ENCODE measurements at regions not wholly inside any gene's neighbourhood (a gene's known extent, or its start where the extent isn't known, plus 50 kb on each side); places are given as distances from the start of the nearest gene placed in this dataset.

DNA sequence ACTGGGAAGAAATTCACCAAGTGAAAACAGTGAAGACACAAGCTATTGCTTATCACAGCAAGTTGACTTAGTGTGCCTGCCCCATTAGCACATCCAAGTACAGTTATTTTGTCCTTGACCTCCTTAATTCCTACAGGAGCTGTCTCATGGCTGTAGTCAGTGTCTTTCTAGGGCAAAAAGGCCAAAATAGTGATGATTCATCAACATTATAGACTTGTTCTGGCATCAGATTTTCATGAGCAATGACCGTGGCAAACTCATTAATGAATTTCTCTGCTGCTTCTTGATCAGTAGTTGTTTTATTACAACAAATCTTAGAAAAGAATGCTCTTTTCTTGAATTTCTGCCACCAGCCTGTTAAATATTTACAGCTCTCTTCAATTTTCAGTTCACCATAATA is 1169.3 kb upstream of the DDX18 start:
- H3K4me1 ChIP-seq (ENCODE audit: control insufficient read depth, insufficient read depth, low read length): no peaks in the 10 kb centered on the region
- H3K27me3 ChIP-seq (ENCODE audit: control insufficient read depth, insufficient read depth, low read length): no peaks in the 10 kb centered on the region
- no peak overlapping the region for H3K27ac ChIP-seq (ENCODE audit: low read depth, low read length)
- no peak overlapping the region for H3K4me3 ChIP-seq (ENCODE audit: low read depth, low read length)
- H3K9me3 ChIP-seq (ENCODE audit: control insufficient read depth, insufficient read depth, low read depth, low read length): no peaks in the 10 kb centered on the region
- H3K36me3 ChIP-seq (ENCODE audit: control insufficient read depth, insufficient read depth, low read length): no peaks in the 10 kb centered on the region
- no peak overlapping the region for H3K9ac ChIP-seq (ENCODE audit: low read length)

DNA sequence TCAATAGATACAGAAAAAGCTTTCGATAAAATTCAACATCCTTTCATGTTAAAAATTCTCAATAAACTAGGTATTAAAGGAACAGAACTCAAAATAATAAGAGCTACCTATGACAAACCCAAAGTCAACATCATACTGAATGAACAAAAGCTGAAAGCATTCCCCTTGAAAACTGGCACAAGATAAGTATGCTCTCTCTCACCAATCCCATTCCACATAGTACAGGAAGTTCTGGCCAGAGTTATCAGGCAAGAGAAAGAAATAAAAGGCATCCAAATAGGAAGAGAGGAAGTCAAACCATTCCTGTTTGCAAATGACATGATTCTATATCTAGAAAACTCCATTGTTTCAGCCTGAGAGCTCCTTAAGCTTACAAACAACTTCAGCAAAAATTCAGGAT is 1145.8 kb upstream of the DDX18 start:
- H3K36me3 ChIP-seq (ENCODE audit: control insufficient read depth, insufficient read depth, low read length): no peaks in the 10 kb centered on the region
- no peaks in the 10 kb centered on the region for H3K9me3 ChIP-seq (ENCODE audit: control insufficient read depth, insufficient read depth, low read depth, low read length)
- no peak overlapping the region for H3K9ac ChIP-seq (ENCODE audit: low read length)
- H3K27me3 ChIP-seq (ENCODE audit: control insufficient read depth, insufficient read depth, low read length): no peaks in the 10 kb centered on the region
- no peak overlapping the region for H3K27ac ChIP-seq (ENCODE audit: low read depth, low read length)
- H3K4me3 ChIP-seq (ENCODE audit: low read depth, low read length): no peak overlapping the region
- H3K4me1 ChIP-seq (ENCODE audit: control insufficient read depth, insufficient read depth, low read length): no peaks in the 10 kb centered on the region

DNA sequence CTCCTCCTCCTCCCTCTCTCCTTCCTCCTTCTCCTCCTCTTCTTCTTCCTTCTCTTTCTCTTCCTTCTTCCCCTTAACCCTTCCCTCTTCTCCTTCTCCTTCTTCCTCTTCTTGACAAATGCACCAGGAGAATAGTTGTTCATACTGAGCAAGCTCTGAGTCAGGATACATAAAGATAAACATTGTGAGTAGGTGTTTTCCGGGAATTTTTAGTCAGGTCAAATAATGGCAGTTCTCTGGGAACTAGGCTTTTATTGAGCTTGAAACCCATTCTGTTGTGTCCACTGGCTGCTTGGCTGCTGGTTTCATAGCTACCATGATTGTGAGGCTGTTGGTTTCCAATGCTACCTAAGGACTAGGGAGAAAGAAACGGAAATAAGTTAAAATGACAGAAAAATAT is 1144.7 kb upstream of the DDX18 start:
- Histone ChIP-seq H3K27ac (ENCODE audit: low read depth, low read length) (no peak overlapping the region), H3K9me3 (ENCODE audit: control insufficient read depth, insufficient read depth, low read depth, low read length) (no peaks in the 10 kb centered on the region), H3K4me1 (ENCODE audit: control insufficient read depth, insufficient read depth, low read length) (no peaks in the 10 kb centered on the region), H3K27me3 (ENCODE audit: control insufficient read depth, insufficient read depth, low read length) (no peaks in the 10 kb centered on the region), H3K9ac (ENCODE audit: low read length) (no peak overlapping the region), H3K4me3 (ENCODE audit: low read depth, low read length) (no peak overlapping the region), H3K36me3 (ENCODE audit: control insufficient read depth, insufficient read depth, low read length) (no peaks in the 10 kb centered on the region)

DNA sequence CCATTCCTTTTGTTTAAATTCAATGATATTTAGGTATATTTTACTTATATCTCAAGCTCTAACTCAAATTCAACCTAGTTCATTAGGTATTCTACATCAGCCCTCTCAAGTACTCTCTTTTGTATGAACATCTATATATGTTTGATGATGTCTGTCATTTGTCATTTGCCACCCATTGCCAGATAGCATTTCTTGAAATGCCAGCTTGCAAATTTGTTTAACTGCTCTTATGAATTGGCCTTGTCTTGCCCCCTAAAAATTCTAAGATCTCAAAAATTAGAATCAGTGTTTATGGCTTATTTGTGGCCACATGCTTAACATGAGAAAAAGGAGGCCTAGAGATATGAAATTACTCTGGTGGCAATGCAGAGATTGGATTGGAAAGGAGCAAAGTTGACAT is 1140.3 kb upstream of the DDX18 start:
- no peak overlapping the region for H3K9ac ChIP-seq (ENCODE audit: low read length)
- no peak overlapping the region for H3K4me3 ChIP-seq (ENCODE audit: low read depth, low read length)
- no peaks in the 10 kb centered on the region for H3K27me3 ChIP-seq (ENCODE audit: control insufficient read depth, insufficient read depth, low read length)
- no peaks in the 10 kb centered on the region for H3K4me1 ChIP-seq (ENCODE audit: control insufficient read depth, insufficient read depth, low read length)
- no peak overlapping the region for H3K27ac ChIP-seq (ENCODE audit: low read depth, low read length)
- H3K9me3 ChIP-seq (ENCODE audit: control insufficient read depth, insufficient read depth, low read depth, low read length): no peaks in the 10 kb centered on the region
- H3K36me3 ChIP-seq (ENCODE audit: control insufficient read depth, insufficient read depth, low read length): no peaks in the 10 kb centered on the region

DNA sequence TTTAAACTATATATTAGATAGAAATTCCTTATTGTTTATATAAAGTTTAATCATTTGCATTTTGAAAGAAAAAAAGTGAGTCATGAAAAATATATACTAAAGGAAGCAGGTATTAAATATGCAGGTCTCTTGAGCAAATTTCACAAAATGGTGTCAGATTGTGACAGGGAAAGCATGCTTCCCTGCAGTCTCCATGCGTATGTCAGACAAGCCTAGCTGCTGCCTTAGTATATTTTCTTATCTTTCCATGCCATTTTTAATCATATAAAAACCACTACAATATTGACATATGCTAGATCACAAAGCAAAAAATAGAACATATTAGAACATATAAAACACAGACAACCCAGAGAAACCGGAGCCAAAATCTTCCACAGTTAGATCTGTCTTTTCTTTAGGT is 1137.7 kb upstream of the DDX18 start:
- no peaks in the 10 kb centered on the region for H3K9me3 ChIP-seq (ENCODE audit: control insufficient read depth, insufficient read depth, low read depth, low read length)
- H3K27ac ChIP-seq (ENCODE audit: low read depth, low read length): no peak overlapping the region
- H3K36me3 ChIP-seq (ENCODE audit: control insufficient read depth, insufficient read depth, low read length): no peaks in the 10 kb centered on the region
- no peak overlapping the region for H3K9ac ChIP-seq (ENCODE audit: low read length)
- H3K4me1 ChIP-seq (ENCODE audit: control insufficient read depth, insufficient read depth, low read length): no peaks in the 10 kb centered on the region
- H3K4me3 ChIP-seq (ENCODE audit: low read depth, low read length): no peak overlapping the region
- no peaks in the 10 kb centered on the region for H3K27me3 ChIP-seq (ENCODE audit: control insufficient read depth, insufficient read depth, low read length)

DNA sequence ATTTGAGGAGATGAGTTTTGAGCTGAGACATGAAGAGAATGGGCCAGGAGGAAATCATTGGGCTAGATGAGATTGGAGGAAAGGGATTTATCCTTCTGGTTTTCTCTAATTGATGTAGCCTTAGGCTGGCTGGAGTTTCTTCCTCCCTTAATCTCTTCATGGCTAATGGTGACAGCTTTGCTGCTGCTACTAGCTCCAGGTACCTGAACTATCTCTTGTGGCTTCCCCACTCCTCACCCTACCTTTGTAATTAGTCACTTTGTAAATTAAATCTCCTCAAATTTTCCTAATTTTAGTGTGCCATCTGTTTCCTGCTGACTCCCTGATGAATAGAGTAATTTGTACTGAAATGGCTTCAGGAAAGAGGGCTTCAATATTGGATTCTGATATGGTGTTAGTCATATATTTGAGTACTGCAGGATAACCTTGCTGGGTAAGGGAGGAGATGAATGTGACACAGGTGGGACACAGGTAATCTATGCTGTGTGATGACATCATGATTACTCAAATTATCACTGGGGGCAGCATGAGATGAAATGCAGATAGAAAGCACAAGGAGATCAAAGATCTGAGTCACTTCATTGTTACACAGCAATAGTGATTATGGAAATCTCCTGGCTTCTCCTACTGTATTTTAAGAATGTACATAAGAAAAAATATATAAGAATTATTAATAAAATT is 1134.1 kb upstream of the DDX18 start:
- no peaks in the 10 kb centered on the region for H3K9me3 ChIP-seq (ENCODE audit: control insufficient read depth, insufficient read depth, low read depth, low read length)
- no peak overlapping the region for H3K9ac ChIP-seq (ENCODE audit: low read length)
- H3K27ac ChIP-seq (ENCODE audit: low read depth, low read length): no peak overlapping the region
- H3K4me3 ChIP-seq (ENCODE audit: low read depth, low read length): no peak overlapping the region
- no peaks in the 10 kb centered on the region for H3K27me3 ChIP-seq (ENCODE audit: control insufficient read depth, insufficient read depth, low read length)
- H3K36me3 ChIP-seq (ENCODE audit: control insufficient read depth, insufficient read depth, low read length): no peaks in the 10 kb centered on the region
- H3K4me1 ChIP-seq (ENCODE audit: control insufficient read depth, insufficient read depth, low read length): no peaks in the 10 kb centered on the region

DNA sequence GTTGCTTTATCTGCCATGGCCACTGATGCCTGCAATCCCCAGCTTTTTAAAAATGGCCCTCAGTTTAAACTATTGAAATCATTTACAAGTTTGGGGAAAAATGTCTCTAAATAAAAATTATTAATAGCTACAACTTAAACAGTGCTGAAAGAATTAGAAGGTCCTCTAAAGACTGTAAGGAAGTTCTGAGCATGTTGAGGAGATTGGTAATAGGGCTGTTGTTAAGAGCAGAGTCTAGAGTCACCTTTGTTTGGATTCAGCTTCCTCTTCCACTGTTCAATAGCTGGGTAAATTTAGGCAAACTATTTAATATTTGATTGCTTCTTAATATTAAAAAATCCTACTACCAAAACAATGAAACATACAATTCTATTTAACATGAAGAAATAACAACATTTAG is 1127.1 kb upstream of the DDX18 start:
- H3K9me3 ChIP-seq (ENCODE audit: control insufficient read depth, insufficient read depth, low read depth, low read length): 0 out of 2 replicates have a peak, but pooled peaks cover 2% of the 10 kb centered on the region
- H3K36me3 ChIP-seq (ENCODE audit: control insufficient read depth, insufficient read depth, low read length): no peaks in the 10 kb centered on the region
- H3K9ac ChIP-seq (ENCODE audit: low read length): no peak overlapping the region
- H3K27me3 ChIP-seq (ENCODE audit: control insufficient read depth, insufficient read depth, low read length): no peaks in the 10 kb centered on the region
- no peak overlapping the region for H3K4me3 ChIP-seq (ENCODE audit: low read depth, low read length)
- H3K27ac ChIP-seq (ENCODE audit: low read depth, low read length): no peak overlapping the region
- no peaks in the 10 kb centered on the region for H3K4me1 ChIP-seq (ENCODE audit: control insufficient read depth, insufficient read depth, low read length)

DNA sequence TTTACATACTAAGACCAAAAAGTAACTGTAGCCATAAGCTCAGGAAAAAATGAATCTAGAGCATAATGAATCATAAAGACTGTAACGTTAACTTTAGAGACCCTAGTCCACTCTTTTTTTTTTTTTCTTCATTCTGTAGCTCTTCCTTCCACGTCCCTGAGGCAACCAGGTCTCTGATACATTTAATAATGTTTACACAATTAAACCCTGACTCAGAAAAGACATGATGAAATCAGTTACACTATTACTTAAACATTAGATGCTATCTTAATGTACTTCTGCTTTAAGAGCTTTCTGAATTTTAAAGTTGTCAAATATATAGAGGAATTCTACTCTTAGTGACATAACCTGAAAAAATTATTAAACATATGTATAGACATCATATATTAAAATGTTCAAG is 1121.5 kb upstream of the DDX18 start:
- no peaks in the 10 kb centered on the region for H3K4me1 ChIP-seq (ENCODE audit: control insufficient read depth, insufficient read depth, low read length)
- H3K36me3 ChIP-seq (ENCODE audit: control insufficient read depth, insufficient read depth, low read length): no peaks in the 10 kb centered on the region
- H3K9ac ChIP-seq (ENCODE audit: low read length): no peak overlapping the region
- no peak overlapping the region for H3K4me3 ChIP-seq (ENCODE audit: low read depth, low read length)
- 0 out of 2 replicates have a peak, but pooled peaks cover 2% of the 10 kb centered on the region for H3K9me3 ChIP-seq (ENCODE audit: control insufficient read depth, insufficient read depth, low read depth, low read length)
- no peaks in the 10 kb centered on the region for H3K27me3 ChIP-seq (ENCODE audit: control insufficient read depth, insufficient read depth, low read length)
- H3K27ac ChIP-seq (ENCODE audit: low read depth, low read length): no peak overlapping the region

DNA sequence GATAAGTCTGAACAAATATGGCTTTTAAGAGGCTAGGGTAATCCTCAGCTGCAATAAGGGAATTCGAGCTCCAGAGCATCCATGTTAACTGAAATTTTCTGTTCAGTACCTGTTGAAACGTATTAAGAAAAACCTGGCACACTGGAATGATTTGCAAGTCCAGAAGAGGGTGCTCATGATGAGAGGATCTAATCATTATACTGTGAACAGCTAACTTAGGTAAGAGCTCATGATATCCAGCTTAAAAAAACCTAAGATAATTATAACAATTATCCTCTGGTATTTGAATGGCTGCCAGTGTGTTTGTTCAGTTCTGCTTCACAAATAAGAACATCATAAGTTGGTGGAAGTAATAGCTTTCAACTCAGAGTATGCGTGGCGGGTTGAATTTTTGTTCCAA is 1118.3 kb upstream of the DDX18 start:
- H3K27me3 ChIP-seq (ENCODE audit: control insufficient read depth, insufficient read depth, low read length): no peaks in the 10 kb centered on the region
- no peak overlapping the region for H3K27ac ChIP-seq (ENCODE audit: low read depth, low read length)
- no peak overlapping the region for H3K9ac ChIP-seq (ENCODE audit: low read length)
- no peaks in the 10 kb centered on the region for H3K9me3 ChIP-seq (ENCODE audit: control insufficient read depth, insufficient read depth, low read depth, low read length)
- no peaks in the 10 kb centered on the region for H3K36me3 ChIP-seq (ENCODE audit: control insufficient read depth, insufficient read depth, low read length)
- H3K4me1 ChIP-seq (ENCODE audit: control insufficient read depth, insufficient read depth, low read length): no peaks in the 10 kb centered on the region
- no peak overlapping the region for H3K4me3 ChIP-seq (ENCODE audit: low read depth, low read length)

DNA sequence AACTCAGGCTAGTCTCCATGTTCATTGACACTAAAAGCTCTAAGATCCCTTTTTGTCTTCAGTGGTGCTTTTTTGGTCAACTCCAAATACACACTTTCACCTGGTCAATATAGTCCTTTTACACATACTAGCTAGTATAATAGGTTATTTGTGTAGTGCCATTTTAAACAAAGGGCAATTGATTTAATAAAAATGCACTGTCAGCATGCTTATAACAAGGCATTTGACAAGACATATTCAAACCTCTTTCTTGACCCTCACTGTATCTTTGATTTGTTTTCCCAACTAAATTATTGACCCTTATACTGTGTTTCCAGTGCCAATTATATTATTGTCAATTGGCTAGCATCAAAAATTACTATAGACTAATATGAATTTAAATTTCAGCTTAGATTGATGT is 1117.6 kb upstream of the DDX18 start:
- Histone ChIP-seq H3K27ac (ENCODE audit: low read depth, low read length) (no peak overlapping the region), H3K36me3 (ENCODE audit: control insufficient read depth, insufficient read depth, low read length) (no peaks in the 10 kb centered on the region), H3K9me3 (ENCODE audit: control insufficient read depth, insufficient read depth, low read depth, low read length) (no peaks in the 10 kb centered on the region), H3K4me3 (ENCODE audit: low read depth, low read length) (no peak overlapping the region), H3K4me1 (ENCODE audit: control insufficient read depth, insufficient read depth, low read length) (no peaks in the 10 kb centered on the region), H3K27me3 (ENCODE audit: control insufficient read depth, insufficient read depth, low read length) (no peaks in the 10 kb centered on the region), H3K9ac (ENCODE audit: low read length) (no peak overlapping the region)

DNA sequence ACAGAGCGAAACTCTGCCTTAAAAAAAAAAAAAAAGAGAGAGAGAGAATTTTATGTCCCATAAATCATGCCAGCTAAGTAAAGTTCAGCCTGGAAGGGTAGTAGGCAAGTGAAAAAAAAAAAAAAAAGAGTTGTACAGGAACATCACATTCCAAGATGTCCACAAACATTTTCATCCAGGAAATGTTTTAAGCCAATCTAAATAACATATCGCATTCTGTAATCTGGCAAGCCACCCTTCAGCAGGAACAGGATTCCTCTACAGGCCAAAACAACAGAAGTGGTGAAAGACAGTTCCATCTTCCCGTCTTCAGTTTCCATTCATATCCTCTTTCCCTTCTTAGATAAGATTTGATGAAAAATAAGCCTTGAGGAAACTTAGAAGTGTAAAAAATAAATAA is 1108.1 kb upstream of the DDX18 start:
- Histone ChIP-seq H3K9ac (ENCODE audit: low read length) (no peak overlapping the region), H3K4me1 (ENCODE audit: control insufficient read depth, insufficient read depth, low read length) (no peaks in the 10 kb centered on the region), H3K9me3 (ENCODE audit: control insufficient read depth, insufficient read depth, low read depth, low read length) (no peaks in the 10 kb centered on the region), H3K4me3 (ENCODE audit: low read depth, low read length) (no peak overlapping the region), H3K27me3 (ENCODE audit: control insufficient read depth, insufficient read depth, low read length) (no peaks in the 10 kb centered on the region), H3K27ac (ENCODE audit: low read depth, low read length) (no peak overlapping the region), H3K36me3 (ENCODE audit: control insufficient read depth, insufficient read depth, low read length) (no peaks in the 10 kb centered on the region)

DNA sequence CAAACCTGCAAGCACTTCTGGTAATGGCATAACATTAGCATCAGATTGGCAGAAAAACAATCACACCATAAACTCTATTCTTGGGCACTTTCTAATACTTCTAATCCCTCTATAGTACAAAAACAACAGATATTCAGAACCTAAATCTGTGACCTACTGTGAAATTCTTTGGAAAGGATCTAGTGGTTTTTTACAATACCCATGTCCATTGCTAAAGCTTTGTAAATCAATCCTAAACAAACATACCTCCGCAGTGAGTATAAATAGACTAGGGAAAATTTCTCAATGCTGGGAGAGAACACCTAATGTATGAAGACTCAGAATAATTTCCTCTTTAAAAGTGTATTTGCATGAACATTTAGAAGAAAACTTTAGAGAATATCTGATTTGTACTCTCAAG is 1098.5 kb upstream of the DDX18 start:
- no peak overlapping the region for H3K27ac ChIP-seq (ENCODE audit: low read depth, low read length)
- no peak overlapping the region for H3K9ac ChIP-seq (ENCODE audit: low read length)
- no peaks in the 10 kb centered on the region for H3K4me1 ChIP-seq (ENCODE audit: control insufficient read depth, insufficient read depth, low read length)
- no peak overlapping the region for H3K4me3 ChIP-seq (ENCODE audit: low read depth, low read length)
- 0 out of 2 replicates have a peak, but pooled peaks cover 2% of the 10 kb centered on the region for H3K9me3 ChIP-seq (ENCODE audit: control insufficient read depth, insufficient read depth, low read depth, low read length)
- H3K27me3 ChIP-seq (ENCODE audit: control insufficient read depth, insufficient read depth, low read length): no peaks in the 10 kb centered on the region
- H3K36me3 ChIP-seq (ENCODE audit: control insufficient read depth, insufficient read depth, low read length): no peaks in the 10 kb centered on the region

Measured in HUES6 (cell line).